PC-9 (cell line): ENCODE measurements at regions not wholly inside any gene's neighbourhood (a gene's known extent, or its start where the extent isn't known, plus 50 kb on each side); places are given as distances from the start of the nearest gene placed in this dataset.
"Not testable (repeated sequence)": the region's sequence is repeated elsewhere in the genome, so short reads cannot be mapped to it uniquely, and the experiment has no call there.

ENCODE experiments used
- BruUV-seq: library from RNA; stranded (reverse); fragments of 400-500 nt; replicated peaks from 2 replicates; lab custom pipeline; 2021; lab: Mats Ljungman, UMichigan
- CTCF ChIA-PET: fragments of 300-600 bp; sonication (Branson Sonifier 250); formaldehyde crosslinking; loops from one replicate; lab custom pipeline; 2022; ENCODE audit warnings: antibody characterized with exemption; lab: Charles Lee
- POLR2A ChIA-PET: fragments of 300-600 bp; sonication (Branson Sonifier 250); formaldehyde crosslinking; loops from one replicate; lab custom pipeline; 2022; ENCODE audit warnings: antibody characterized with exemption; ENCODE audit not compliant: unreplicated experiment; lab: Charles Lee
- DNase-seq, 2 experiments: peaks; one replicate each; pipeline versions ENCODE4 v3.0.0 to v3.0.0-alpha.2; 2015 to 2022; ENCODE audit warnings: mixed read lengths in 1 of 2
- H2AFZ ChIP-seq: fragments of 200-600 bp; sonication (generic); 2 replicates; pipeline ENCODE4 v1.8.1; 2017; ENCODE audit warnings: antibody characterized with exemption
- H3F3A ChIP-seq: fragments of 200-600 bp; sonication (generic); 2 replicates; pipeline ENCODE4 v1.8.1; 2017; ENCODE audit warnings: antibody characterized with exemption, mild to moderate bottlenecking, low read depth; ENCODE audit not compliant: insufficient read depth
- H3K27ac ChIP-seq: fragments of 200-600 bp; sonication (generic); 2 replicates; pipeline ENCODE4 v1.6.1; 2016; ENCODE audit warnings: mixed run types
- H3K27me3 ChIP-seq: fragments of 200-600 bp; sonication (generic); 2 replicates; pipeline ENCODE4 v1.6.1; 2016; ENCODE audit warnings: low read depth, mixed run types; ENCODE audit not compliant: insufficient read depth
- H3K36me3 ChIP-seq: fragments of 200-600 bp; sonication (generic); 2 replicates; pipeline ENCODE4 v1.6.1; 2016; ENCODE audit warnings: low read depth, mixed run types
- H3K4me1 ChIP-seq: fragments of 200-600 bp; sonication (generic); replicated peaks from 2 replicates; pipeline ENCODE4 v1.6.1; 2016; ENCODE audit warnings: mixed run types; ENCODE audit not compliant: insufficient read depth
- H3K4me2 ChIP-seq: fragments of 200-600 bp; sonication (generic); 2 replicates; pipeline ENCODE4 v1.6.1; 2017; ENCODE audit warnings: mixed run types
- H3K4me3 ChIP-seq: fragments of 200-600 bp; sonication (generic); 2 replicates; pipeline ENCODE4 v1.6.1; 2016; ENCODE audit warnings: mixed run types
- H3K79me2 ChIP-seq: fragments of 200-600 bp; sonication (generic); 2 replicates; pipeline ENCODE4 v1.6.1; 2017; ENCODE audit warnings: low read depth, mixed run types
- H3K9me2 ChIP-seq: fragments of 200-600 bp; sonication (generic); 2 replicates; pipeline ENCODE4 v1.8.1; 2017; ENCODE audit warnings: mild to moderate bottlenecking; ENCODE audit not compliant: insufficient read depth
- H3K9me3 ChIP-seq: fragments of 200-600 bp; sonication (generic); 2 replicates; pipeline ENCODE4 v1.8.1; 2016; ENCODE audit warnings: low read depth; ENCODE audit not compliant: insufficient read depth
- H4K20me1 ChIP-seq: fragments of 200-600 bp; sonication (generic); 2 replicates; pipeline ENCODE4 v1.8.1; 2017; ENCODE audit not compliant: insufficient read depth
- EZH2 ChIP-seq: fragments of 200-600 bp; sonication (generic); IDR thresholded peaks from 2 replicates; pipeline ENCODE4 v1.8.0; 2017; ENCODE audit warnings: antibody characterized with exemption, low read depth
- intact Hi-C: fragments of 100-400 bp; cut with micrococcal nuclease; formaldehyde crosslinking; loops from one replicate; pipeline ENCODE4 v1.10.0; 2022; ENCODE audit not compliant: unreplicated experiment
- TF ChIP-seq, protein P1 (sequence below): fragments of 200-600 bp; sonication (generic); conservative IDR thresholded peaks from 2 replicates; pipeline ENCODE4 v1.6.1; 2017; ENCODE audit warnings: mixed run types, antibody characterized with exemption, mild to moderate bottlenecking, moderate library complexity

DNA sequence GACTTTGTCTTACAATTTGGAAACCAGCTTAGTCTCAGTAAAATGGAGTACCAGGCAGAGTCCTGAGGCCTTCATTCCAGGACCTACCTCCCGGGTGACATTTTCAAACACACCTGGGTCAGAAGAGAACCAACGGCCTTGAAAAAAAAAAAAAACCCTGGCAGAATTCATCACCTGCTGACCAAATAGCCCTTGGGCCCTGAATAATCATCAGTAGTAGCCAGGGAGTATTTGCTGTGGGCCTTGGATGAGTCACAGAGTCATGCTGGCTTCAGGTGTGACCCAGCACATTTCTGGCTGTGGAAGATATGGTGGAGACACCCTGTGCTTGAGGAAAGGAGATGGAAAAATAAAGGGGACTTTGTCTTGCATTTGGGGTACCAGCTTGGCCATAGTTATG is 92.2 kb downstream of the LPAR4 start:
- no peaks in the 10 kb centered on the region for H3F3A ChIP-seq
- no peaks in the 10 kb centered on the region for H4K20me1 ChIP-seq
- no peak for TF ChIP-seq EZH2
- TF ChIP-seq, protein P1, sequence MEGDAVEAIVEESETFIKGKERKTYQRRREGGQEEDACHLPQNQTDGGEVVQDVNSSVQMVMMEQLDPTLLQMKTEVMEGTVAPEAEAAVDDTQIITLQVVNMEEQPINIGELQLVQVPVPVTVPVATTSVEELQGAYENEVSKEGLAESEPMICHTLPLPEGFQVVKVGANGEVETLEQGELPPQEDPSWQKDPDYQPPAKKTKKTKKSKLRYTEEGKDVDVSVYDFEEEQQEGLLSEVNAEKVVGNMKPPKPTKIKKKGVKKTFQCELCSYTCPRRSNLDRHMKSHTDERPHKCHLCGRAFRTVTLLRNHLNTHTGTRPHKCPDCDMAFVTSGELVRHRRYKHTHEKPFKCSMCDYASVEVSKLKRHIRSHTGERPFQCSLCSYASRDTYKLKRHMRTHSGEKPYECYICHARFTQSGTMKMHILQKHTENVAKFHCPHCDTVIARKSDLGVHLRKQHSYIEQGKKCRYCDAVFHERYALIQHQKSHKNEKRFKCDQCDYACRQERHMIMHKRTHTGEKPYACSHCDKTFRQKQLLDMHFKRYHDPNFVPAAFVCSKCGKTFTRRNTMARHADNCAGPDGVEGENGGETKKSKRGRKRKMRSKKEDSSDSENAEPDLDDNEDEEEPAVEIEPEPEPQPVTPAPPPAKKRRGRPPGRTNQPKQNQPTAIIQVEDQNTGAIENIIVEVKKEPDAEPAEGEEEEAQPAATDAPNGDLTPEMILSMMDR = no peak
- no peak overlapping the region for H3K4me3 ChIP-seq
- DNase-seq = no peak
- H3K9me2 ChIP-seq = no peaks in the 10 kb centered on the region
- H3K79me2 ChIP-seq = no peaks in the 10 kb centered on the region
- ChIA-PET POLR2A (no interaction called here), CTCF (no interaction called here)
- intact Hi-C loops = no loop called here
- no TSS peak for BruUV-seq
- H2AFZ ChIP-seq = no peak overlapping the region
- H3K27me3 ChIP-seq = no peaks in the 10 kb centered on the region
- H3K9me3 ChIP-seq = no peaks in the 10 kb centered on the region
- no peak overlapping the region for H3K27ac ChIP-seq
- H3K4me2 ChIP-seq = no peak overlapping the region
- no peaks in the 10 kb centered on the region for H3K4me1 ChIP-seq
- H3K36me3 ChIP-seq = no peaks in the 10 kb centered on the region

DNA sequence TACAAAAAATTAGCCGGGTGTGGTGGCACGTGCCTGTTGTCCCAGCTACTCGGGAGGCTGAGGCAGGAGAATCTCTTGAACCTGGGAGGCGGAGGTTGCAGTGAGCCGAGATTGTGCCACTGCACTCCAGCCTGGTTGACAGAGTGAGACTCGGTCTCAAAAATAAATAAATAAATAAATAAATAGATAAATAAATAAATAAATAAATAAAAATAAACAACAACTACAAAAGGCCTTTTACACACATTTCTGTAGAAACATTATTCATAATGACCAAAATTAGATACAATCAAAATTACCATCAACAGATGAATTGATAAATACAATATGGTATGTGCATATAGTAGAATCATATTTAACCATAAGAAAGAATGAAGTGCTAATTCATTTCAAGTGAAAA is 96.7 kb downstream of the LPAR4 start:
- H3K9me2 ChIP-seq, H3K36me3 ChIP-seq, H3K4me2 ChIP-seq, BruUV-seq, H3K79me2 ChIP-seq, DNase-seq, H4K20me1 ChIP-seq, H3K4me1 ChIP-seq, H2AFZ ChIP-seq, H3K4me3 ChIP-seq, POLR2A ChIA-PET, intact Hi-C loops, H3K27ac ChIP-seq, H3K9me3 ChIP-seq, H3K27me3 ChIP-seq, CTCF ChIA-PET, H3F3A ChIP-seq: not testable (repeated sequence)

DNA sequence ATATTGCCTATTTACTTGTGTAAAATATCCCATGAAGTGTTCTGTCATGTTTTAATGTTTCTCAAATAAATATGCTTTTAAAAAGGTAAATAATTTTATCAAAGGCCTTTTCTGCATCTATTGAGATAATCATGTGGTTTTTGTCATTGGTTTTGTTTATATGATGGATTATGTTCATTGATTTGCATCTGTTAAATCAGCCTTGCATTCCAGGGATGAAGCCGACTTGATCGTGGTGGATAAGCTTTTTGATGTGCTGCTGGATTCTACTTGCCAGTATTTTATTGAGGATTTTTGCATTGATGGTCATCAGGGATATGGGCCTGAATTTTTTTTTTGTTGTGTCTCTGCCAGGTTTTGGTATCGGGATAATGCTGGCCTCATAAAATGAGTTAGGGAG is 63.9 kb upstream of the P2RY10 start:
- H3K27ac ChIP-seq = not testable (repeated sequence)

DNA sequence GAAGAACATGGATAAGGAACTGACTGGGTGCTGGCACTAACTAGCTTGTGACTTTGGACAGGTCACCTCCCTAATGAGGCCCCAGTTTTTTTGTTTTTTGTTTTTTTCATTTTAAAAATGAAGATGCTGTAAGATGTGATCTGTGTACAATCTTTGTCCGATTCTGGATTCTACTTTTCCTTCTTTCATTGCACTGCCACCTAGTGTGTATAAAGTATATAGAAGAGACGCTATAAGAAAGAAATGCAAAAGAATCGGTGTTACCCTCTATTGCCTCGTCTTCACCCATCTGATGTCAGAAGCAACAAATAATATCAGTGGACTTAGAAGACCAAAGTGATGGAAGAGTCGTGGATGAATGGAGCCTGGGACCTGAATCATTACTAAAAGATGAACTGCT is 58.6 kb upstream of the P2RY10 start:
- Histone ChIP-seq H3K36me3 (no peaks in the 10 kb centered on the region), H3K9me2 (no peaks in the 10 kb centered on the region), H3K4me2 (no peak overlapping the region), H3K4me3 (no peak overlapping the region), H3K4me1 (no peaks in the 10 kb centered on the region), H3K9me3 (no peaks in the 10 kb centered on the region), H3K79me2 (no peaks in the 10 kb centered on the region), H3F3A (no peaks in the 10 kb centered on the region), H3K27me3 (no peaks in the 10 kb centered on the region), H2AFZ (no peak overlapping the region), H3K27ac (no peak overlapping the region), H4K20me1 (no peaks in the 10 kb centered on the region)
- BruUV-seq = no TSS peak
- intact Hi-C loops = loop anchor here (10.0 kb wide), 1 partner anchor 332 kb away; no protein-coding TSS in a partner anchor
- TF ChIP-seq, protein P1 = peak; percentile 36
- TF ChIP-seq EZH2 = no peak
- DNase-seq = no peak
- ChIA-PET POLR2A (no interaction called here), CTCF (no interaction called here)

More for the DNA sequence above, 63.9 kb upstream of the P2RY10 start:
- H3K36me3 ChIP-seq, H3F3A ChIP-seq, H3K79me2 ChIP-seq, H3K4me1 ChIP-seq, H3K4me3 ChIP-seq, H3K9me2 ChIP-seq, DNase-seq, H4K20me1 ChIP-seq, H2AFZ ChIP-seq, POLR2A ChIA-PET, H3K9me3 ChIP-seq, BruUV-seq, H3K4me2 ChIP-seq, H3K27me3 ChIP-seq, CTCF ChIA-PET: not testable (repeated sequence)
- intact Hi-C loops = loop anchor here (10.0 kb wide), 1 partner anchor 326 kb away; no protein-coding TSS in a partner anchor
